ENCODE measurements at regions not wholly inside any gene's neighbourhood (a gene's known extent, or its start where the extent isn't known, plus 50 kb on each side); places are given as distances from the start of the nearest gene placed in this dataset.

DNA sequence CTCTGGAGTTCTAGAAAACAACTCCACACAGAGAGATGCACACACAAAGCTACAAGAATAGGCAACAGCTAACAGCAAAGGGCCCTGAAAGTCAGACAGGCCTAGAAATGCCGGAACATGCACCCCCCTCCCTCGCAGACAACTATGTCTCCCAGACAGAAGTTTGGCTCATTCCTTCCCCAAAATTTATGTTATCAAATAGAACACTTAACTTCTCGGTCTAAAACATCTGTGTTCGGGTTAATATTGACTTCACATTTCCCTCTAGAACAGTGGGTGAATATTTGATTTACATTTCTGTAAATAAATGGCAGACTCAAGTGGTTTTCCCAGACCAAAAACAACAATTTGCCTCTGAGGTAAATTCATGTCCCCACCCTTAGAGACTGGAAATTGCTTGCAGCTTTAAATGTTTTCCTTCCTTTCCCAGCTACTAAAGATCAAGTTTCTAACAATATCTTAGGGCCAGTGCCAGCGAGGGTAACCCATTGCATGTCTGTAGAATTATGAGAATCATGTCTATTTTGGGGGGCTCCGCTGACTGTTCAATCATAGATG is 92.5 kb upstream of the INHBA start:
- DNase-seq (ENCODE audit: low read depth in 2 of 2) = no peak

GRCh38 chr7:41793556-41793955 is 90.7 kb upstream of the INHBA start:
- DNase-seq (ENCODE audit: low read depth in 2 of 2) = no peak

DNA sequence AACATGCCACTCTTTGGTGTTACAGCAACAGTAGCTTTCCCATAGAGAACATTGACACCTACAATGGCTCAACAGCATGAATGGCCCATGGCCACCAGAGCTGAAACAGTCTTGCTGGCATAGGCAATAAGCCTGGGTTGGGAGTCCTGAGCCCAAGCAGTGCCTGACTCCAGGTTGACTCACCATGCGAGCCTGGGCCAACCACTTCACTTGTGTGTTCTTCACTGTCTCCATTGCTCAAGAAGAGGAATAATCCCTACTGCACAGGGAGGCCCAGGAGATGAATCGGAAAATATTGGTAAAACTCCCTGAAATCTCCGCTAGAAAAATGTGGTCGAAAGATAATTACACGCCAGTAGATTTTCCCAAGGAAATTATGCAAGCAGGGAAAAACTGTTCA is 89.2 kb upstream of the INHBA start:
- no peak for DNase-seq (ENCODE audit: low read depth in 2 of 2)

GRCh38 chr7:41788556-41788955 is 85.7 kb upstream of the INHBA start:
- no peak for DNase-seq (ENCODE audit: low read depth in 2 of 2)

GRCh38 chr7:41787651-41788350 is 84.9 kb upstream of the INHBA start:
- DNase-seq (ENCODE audit: low read depth in 2 of 2) = no peak

GRCh38 chr7:41786944-41787343 is 84.1 kb upstream of the INHBA start:
- no peak for DNase-seq (ENCODE audit: low read depth in 2 of 2)

- no peak for DNase-seq (ENCODE audit: low read depth in 2 of 2)
Observed at GRCh38 chr7:41786404-41786803, 83.5 kb upstream of the INHBA start.

DNA sequence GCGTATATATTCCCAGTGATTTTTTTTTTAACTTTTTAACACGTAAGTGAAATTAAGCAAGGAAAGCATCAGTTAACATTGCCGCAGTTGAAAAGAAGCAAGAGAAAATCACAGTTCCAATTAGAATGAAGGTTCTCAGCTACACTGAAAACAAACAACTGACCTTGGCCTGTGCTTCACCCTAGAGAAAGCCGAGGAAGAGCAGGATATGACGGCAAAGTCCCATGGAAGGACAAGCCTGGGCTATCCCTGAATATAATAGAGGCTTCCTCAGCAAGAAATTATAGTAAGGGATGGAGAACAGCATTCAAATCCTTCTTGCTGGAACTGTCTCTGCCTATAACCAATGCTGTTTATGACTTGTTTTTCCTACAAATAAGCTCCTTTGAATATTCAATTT is 83.0 kb upstream of the INHBA start:
- DNase-seq (ENCODE audit: low read depth in 2 of 2) = no peak

DNA sequence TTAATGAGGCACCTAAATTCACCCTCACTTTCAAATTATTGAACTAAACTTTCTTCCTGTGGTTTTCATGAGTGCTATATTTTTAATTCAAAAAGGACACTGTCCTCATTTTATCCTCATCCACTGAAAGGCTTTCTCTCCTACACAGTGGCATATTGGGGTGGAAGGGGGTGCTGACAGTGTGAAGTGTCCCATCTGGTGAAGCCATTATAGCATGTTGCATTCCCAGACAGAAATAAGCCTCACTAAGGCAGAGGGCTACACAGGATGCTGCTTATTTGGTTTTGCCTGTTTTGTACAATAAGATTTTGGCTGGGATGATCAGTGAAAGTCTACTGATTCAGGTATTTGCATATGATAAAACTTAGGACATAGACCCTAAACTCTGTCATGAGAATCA is 82.4 kb upstream of the INHBA start:
- no peak for DNase-seq (ENCODE audit: low read depth in 2 of 2)

- DNase-seq (ENCODE audit: low read depth in 2 of 2) = no peak
Observed at GRCh38 chr7:41779918-41780317, 77.0 kb upstream of the INHBA start.

DNA sequence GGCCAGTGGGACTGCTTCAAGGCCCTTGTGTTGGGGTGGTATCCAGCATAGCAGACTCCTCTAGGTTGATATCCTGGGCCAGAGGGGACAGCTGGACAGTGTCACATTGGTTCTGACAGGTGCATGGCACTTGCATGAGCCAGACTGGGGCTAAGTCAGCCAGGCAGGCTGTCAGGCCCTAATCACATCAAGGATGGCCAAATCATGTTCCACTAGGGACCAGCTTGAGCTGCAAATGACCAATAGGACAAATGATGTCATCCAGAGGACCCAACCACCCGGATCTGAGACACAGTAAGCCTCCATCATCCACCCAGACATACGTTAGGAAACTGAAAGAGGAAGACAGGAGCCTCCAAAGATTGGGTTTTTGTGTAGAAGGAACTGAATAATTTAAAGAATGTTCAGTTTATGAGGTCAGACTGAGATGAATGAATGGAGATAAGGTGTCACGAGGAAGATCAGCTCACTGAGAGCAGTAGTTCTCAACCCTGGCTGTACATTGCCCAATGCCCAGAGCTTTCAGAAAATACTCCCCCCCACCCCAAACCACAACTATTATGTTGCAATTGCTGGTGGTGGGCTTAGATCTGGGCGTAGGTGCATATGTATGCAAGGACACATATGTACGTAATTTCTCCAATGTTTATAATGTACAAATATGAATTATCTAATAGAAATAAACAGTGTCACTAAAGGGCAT is 75.2 kb upstream of the INHBA start:
- DNase-seq (ENCODE audit: low read depth in 2 of 2) = no peak

DNA sequence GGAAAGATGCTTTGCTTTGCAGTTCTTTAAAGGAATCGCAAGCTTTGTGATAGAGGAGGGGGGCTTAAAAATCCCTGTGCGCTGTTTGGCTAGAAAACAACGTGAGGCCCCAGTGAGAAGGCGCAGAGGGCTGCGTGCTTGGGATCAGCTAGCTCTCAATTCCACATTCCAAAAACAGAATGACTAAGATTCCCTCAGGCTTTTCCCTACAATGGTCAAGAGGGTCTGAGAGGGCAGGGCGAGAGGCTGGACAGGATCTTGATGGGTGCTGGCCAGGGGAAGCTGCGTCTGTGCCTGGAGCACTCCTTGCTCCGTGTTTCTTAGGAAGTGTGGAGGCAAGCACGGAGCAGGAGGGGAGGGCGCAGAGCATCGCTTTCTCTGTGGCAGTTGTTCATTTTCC is 72.1 kb upstream of the INHBA start:
- DNase-seq (ENCODE audit: low read depth in 2 of 2) = no peak

DNA sequence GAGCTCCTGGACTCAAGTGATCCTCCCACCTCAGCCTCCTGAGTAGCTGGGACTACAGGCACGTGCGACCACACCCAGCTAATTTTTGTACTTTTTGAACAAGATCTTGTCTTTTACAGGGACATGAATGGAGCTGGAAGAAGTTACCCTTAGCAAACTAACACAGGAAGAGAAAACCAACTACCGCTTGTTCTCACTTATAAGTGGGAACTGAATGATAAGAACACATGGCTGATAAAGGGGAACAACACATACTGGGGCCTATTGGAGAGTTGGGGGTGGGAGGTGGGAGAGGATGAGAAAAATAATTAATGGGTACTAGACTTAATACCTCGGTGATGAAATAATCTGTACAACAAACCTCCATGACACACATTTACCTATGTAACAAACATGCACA is 70.9 kb upstream of the INHBA start:
- DNase-seq (ENCODE audit: low read depth in 2 of 2) = no peak

GRCh38 chr7:41771717-41772116 is 68.8 kb upstream of the INHBA start:
- no peak for DNase-seq (ENCODE audit: low read depth in 2 of 2)

- DNase-seq (ENCODE audit: low read depth in 2 of 2) = no peak
Observed at GRCh38 chr7:41769162-41769561, 66.3 kb upstream of the INHBA start.

- no peak for DNase-seq (ENCODE audit: low read depth in 2 of 2)
Observed at GRCh38 chr7:41763626-41764025, 60.7 kb upstream of the INHBA start.

DNA sequence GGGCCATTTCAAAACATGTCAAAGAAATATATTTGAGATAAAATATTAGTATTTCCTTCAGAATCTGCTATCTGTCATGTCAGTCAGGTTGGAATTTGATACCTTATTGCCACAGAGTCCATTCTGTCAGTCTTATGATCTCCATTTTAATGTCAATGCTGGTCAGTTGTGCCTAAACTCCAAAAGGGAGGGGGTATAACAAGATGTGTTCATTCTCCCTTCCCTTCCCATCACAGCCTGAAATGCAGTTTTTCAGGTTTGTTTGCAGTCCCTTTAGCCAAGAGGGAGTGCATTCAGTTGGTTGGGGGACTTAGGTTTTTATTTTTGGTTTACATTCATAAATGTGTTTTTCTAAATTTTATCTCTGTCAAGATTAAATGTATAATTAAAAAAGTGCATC is 59.8 kb upstream of the INHBA start:
- DNase-seq (ENCODE audit: low read depth in 2 of 2) = no peak

DNA sequence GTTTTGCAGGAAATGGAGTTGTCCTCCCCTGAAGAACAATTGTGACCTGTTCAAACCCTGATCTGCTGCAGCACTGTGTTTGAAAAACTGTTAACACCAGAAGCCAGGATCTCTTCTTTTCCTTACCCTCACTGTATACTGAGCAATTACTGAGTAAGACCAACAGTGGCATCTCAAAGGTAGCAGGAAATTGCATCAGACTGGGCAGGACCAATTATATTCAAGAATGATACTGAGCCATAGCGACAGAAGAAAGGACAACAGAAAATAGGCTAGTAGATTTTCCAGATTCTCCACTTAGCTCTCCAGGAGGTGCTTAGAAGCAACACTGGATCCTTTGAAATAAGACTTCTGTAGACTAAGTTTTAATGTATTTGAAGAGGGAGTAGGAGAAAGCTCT is 57.4 kb upstream of the INHBA start:
- DNase-seq (ENCODE audit: low read depth in 2 of 2) = no peak

DNA sequence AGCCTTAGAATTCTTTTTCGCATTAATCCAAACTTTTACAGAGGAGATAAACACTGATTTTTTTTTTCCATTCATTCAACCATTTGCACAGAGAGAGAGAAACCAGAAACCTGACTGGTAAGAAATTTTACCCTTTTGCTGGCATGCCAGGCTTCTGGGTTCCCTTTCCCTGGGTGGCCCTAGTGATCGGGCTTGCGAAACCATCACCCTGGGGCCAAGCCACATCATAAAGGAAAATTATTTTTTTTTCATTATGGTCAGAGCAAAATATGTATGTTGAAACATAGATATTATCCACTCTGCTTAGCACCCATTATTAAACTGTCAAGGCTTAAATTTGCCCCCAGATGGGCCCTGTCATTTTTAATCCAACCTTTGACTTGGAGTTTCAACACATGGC is 55.4 kb upstream of the INHBA start:
- no peak for DNase-seq (ENCODE audit: low read depth in 2 of 2)

- no peak for DNase-seq (ENCODE audit: low read depth in 2 of 2)
Observed at GRCh38 chr7:41756650-41757182, 53.8 kb upstream of the INHBA start.

DNA sequence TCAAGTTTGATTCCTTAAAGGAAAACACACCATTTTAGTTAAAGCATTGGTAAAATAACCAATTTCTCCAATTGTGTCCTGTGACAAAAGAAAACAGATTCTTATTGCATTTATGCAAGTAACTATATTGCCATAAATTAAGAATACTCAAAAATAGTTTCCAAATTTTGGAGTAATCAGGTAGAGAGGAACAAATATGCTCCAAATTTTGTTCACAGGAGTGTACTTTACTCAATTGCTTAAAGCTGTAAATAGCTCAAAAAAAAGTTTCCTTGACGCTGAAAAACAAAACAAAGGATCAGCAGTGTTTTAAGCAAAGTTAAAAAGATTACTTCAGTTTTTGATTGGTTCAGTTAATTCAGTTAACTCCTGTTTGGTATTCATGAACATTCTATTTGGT is 52.2 kb upstream of the INHBA start:
- no peak for DNase-seq (ENCODE audit: low read depth in 2 of 2)

DNA sequence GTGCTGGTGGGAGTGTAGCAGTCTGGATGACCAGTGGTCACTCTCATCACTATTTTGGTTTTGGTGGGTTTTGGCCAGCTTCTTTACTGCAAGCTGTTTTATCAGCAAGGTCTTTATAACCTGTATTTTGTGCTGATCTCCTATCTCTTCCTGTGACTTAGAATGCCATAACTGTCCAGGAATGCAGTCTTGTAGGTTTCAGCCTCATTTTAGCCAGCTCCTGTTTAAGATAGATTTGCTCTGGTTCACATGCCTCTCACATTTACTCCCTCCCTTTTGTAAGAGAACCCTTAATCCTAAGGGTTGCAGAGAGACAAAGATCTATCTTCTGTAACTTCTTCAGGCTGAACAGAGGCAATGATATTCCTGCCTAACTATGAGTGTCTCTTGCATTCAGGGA is 51.2 kb upstream of the INHBA start:
- DNase-seq (ENCODE audit: low read depth in 2 of 2) = no peak

Measured in stimulated activated CD8-positive, alpha-beta memory T cell treated with anti-CD3 and anti-CD28 coated beads, Interleukin-2, amount 100 ng/mL, for 1 hour (primary cell).